ENCODE measurements at regions not wholly inside any gene's neighbourhood (a gene's known extent, or its start where the extent isn't known, plus 50 kb on each side); places are given as distances from the start of the nearest gene placed in this dataset.
A peak's percentile ranks its signal among the peaks of the same experiment; 100 is the strongest.

- no peak overlapping the region for H3K4ac ChIP-seq (ENCODE audit: low read depth, low read length)
- no peak overlapping the region for H2BK20ac ChIP-seq (ENCODE audit: low read depth, low read length, poor library complexity, severe bottlenecking)
- H2AK5ac ChIP-seq (ENCODE audit: insufficient read length, low read length): no peak overlapping the region
- no peak overlapping the region for H3K56ac ChIP-seq (ENCODE audit: insufficient read length, low read depth, low read length)
- peaks cover 2% of the 10 kb centered on the region; the same call in 1 of the 2 replicates for H3K4me1 ChIP-seq (ENCODE audit: insufficient read depth, low read length)
- peaks cover 12 to 13% of the 10 kb centered on the region in 2 experiments for H3K4me1 Mint-ChIP-seq
- H3K9ac ChIP-seq (ENCODE audit: extremely low read depth, insufficient read length, low read length): no peak overlapping the region
- no peak overlapping the region for H3K27ac ChIP-seq (ENCODE audit: insufficient read length, low read depth, low read length)
- H4K8ac ChIP-seq (replicated peaks; ENCODE audit: insufficient read length, low read depth, low read length): no peak overlapping the region
- H4K5ac ChIP-seq (ENCODE audit: insufficient read length, low read depth, low read length): no peak overlapping the region
- no peaks in the 10 kb centered on the region for H3K79me1 ChIP-seq (ENCODE audit: insufficient read depth, low read depth, low read length, poor library complexity, severe bottlenecking)
- H2AFZ ChIP-seq (ENCODE audit: low read length): no peak overlapping the region
- H3K4me2 ChIP-seq (ENCODE audit: insufficient read depth, insufficient read length, low read length): no peak overlapping the region
- H3K23ac ChIP-seq (ENCODE audit: insufficient read length, low read depth, low read length): no peak overlapping the region
- no peak overlapping the region for H2BK12ac ChIP-seq (ENCODE audit: insufficient read length, low read depth, low read length)
- DNase-seq: no peak
- no peaks in the 10 kb centered on the region for H3K27me3 ChIP-seq (ENCODE audit: insufficient read depth, low read length)
- peaks cover 2% of the 10 kb centered on the region for H3K27me3 Mint-ChIP-seq (ENCODE audit: low read depth)
- H3K9me3 ChIP-seq (ENCODE audit: control insufficient read depth, low read depth, low read length): no peaks in the 10 kb centered on the region
- no peak overlapping the region for H3K18ac ChIP-seq (ENCODE audit: insufficient read length, low read depth, low read length)
- H3K4me3 Mint-ChIP-seq: no peak overlapping the region
- peaks cover 0 to 2% of the 10 kb centered on the region in 2 experiments; a peak in 2 of 5 replicates for H3K9me3 Mint-ChIP-seq
- no peak overlapping the region for H2BK15ac ChIP-seq (ENCODE audit: low read depth, low read length)
- H4K91ac ChIP-seq (ENCODE audit: insufficient read length, low read depth, low read length): no peak overlapping the region
- H2BK120ac ChIP-seq (ENCODE audit: low read depth, low read length, poor library complexity, severe bottlenecking): no peak overlapping the region
- H3T11ph ChIP-seq (ENCODE audit: low read length): no peak overlapping the region
- peak; percentile 81 for TF ChIP-seq CTCF (conservative IDR thresholded peaks at IDR 0.05)
- no peaks in the 10 kb centered on the region for H3K79me2 ChIP-seq (ENCODE audit: insufficient read depth, low read length)
- H3K14ac ChIP-seq (ENCODE audit: insufficient read depth, low read length): no peak overlapping the region
- H3K36me3 Mint-ChIP-seq (ENCODE audit: insufficient read depth in 1 of 3, low read depth in 3 of 3): peaks cover 0 to 3% (median 0%) of the 10 kb centered on the region in 3 experiments; a peak in 1 of 7 replicates
- H4K20me1 ChIP-seq (ENCODE audit: control insufficient read depth, insufficient read depth, insufficient read length): no peaks in the 10 kb centered on the region
- H3K23me2 ChIP-seq (ENCODE audit: insufficient read length, low read depth, low read length, poor library complexity, severe bottlenecking): no peaks in the 10 kb centered on the region
- H3K27ac Mint-ChIP-seq: no peak overlapping the region
- no peak overlapping the region for H2BK5ac ChIP-seq (ENCODE audit: insufficient read length, low read length)
- no CpG with 5 or more reads among the region's 2 CpGs for WGBS (ENCODE audit: extremely low coverage, insufficient read length, low lambda C conversion rate)
Measured at GRCh38 chr6:117840541-117840983, 66.5 kb upstream of the SLC35F1 start.

Measured in H9 (cell line).